Peyer's patch (tissue), 4 donors: ENCODE measurements at regions not wholly inside any gene's neighbourhood (a gene's known extent, or its start where the extent isn't known, plus 50 kb on each side); places are given as distances from the start of the nearest gene placed in this dataset.
"Not testable (repeated sequence)": the region's sequence is repeated elsewhere in the genome, so short reads cannot be mapped to it uniquely, and the experiment has no call there.

ENCODE experiments used
- DNase-seq, 3 donors: peaks; one replicate each; pipeline ENCODE4 v3.0.0-alpha.2; 2017 to 2019
- H3K27ac ChIP-seq, 4 donors: fragments of 200-600 bp; sonication (generic); one replicate each; pipeline ENCODE4 v1.5.1; 2016 to 2019
- H3K27me3 ChIP-seq, 2 donors: fragments of 200-600 bp; sonication (generic); one replicate each; pipeline ENCODE4 v1.5.1; 2019
- H3K36me3 ChIP-seq, 3 donors: fragments of 200-600 bp; sonication (generic); one replicate each; pipeline ENCODE4 v1.5.1; 2016 to 2019
- H3K4me1 ChIP-seq, 4 donors: fragments of 200-600 bp; sonication (generic); one replicate each; pipeline ENCODE4 v1.5.1; 2016 to 2019
- H3K4me3 ChIP-seq, 4 donors: fragments of 200-600 bp; sonication (generic); 1 replicate in 3 of 4; 2 replicates in 1 of 4; pipeline ENCODE4 v1.5.1; 2016 to 2019; ENCODE audit warnings: mild to moderate bottlenecking in 1 of 4
- H3K9me3 ChIP-seq, 4 donors: fragments of 200-600 bp; sonication (generic); one replicate each; pipeline ENCODE4 v1.5.1; 2016 to 2019; ENCODE audit warnings: mild to moderate bottlenecking in 1 of 4
- CTCF ChIP-seq, 6 experiments: fragments of 450-650 bp in 4 of 6; fragments of 200-600 bp in 2 of 6; sonication (generic) in 1 of 6; IDR thresholded peaks; one replicate each; pipeline ENCODE4 v1.5.1; 2017 to 2019; ENCODE audit warnings: antibody characterized with exemption in 6 of 6, mild to moderate bottlenecking in 3 of 6, moderate library complexity in 1 of 6
- POLR2A ChIP-seq, 2 donors: fragments of 450-650 bp; IDR thresholded peaks; one replicate each; pipeline ENCODE4 v1.5.1; 2017; ENCODE audit warnings: antibody characterized with exemption in 2 of 2, mild to moderate bottlenecking in 2 of 2, moderate library complexity in 2 of 2

GRCh38 chr7:20479706-20480105 lies 135.8 kb upstream of the ABCB5 start:
- H3K4me3 ChIP-seq = no peak overlapping the region
- H3K9me3 ChIP-seq = no peaks in the 10 kb centered on the region
- no peaks in the 10 kb centered on the region for H3K4me1 ChIP-seq
- no peak for DNase-seq
- H3K36me3 ChIP-seq = no peaks in the 10 kb centered on the region
- no peaks in the 10 kb centered on the region for H3K27me3 ChIP-seq
- no peak for TF ChIP-seq POLR2A (IDR thresholded peaks at IDR 0.05)
- no peak for TF ChIP-seq CTCF (IDR thresholded peaks at IDR 0.05)
- no peak overlapping the region for H3K27ac ChIP-seq

- Histone ChIP-seq H3K27ac (no peak overlapping the region), H3K36me3 (no peaks in the 10 kb centered on the region), H3K4me3 (no peak overlapping the region), H3K4me1 (no peaks in the 10 kb centered on the region), H3K27me3 (no peaks in the 10 kb centered on the region), H3K9me3 (no peaks in the 10 kb centered on the region)
- DNase-seq = no peak
- no peak for TF ChIP-seq POLR2A (IDR thresholded peaks at IDR 0.05)
- no peak for TF ChIP-seq CTCF (IDR thresholded peaks at IDR 0.05)
Observed at GRCh38 chr7:20482071-20482470, 133.4 kb upstream of the ABCB5 start.

GRCh38 chr7:20484356-20484755 lies 131.1 kb upstream of the ABCB5 start:
- TF ChIP-seq CTCF (IDR thresholded peaks at IDR 0.05) = no peak
- TF ChIP-seq POLR2A (IDR thresholded peaks at IDR 0.05) = no peak
- Histone ChIP-seq H3K4me1 (no peaks in the 10 kb centered on the region), H3K4me3 (no peak overlapping the region), H3K36me3 (no peaks in the 10 kb centered on the region), H3K27ac (no peak overlapping the region), H3K27me3 (no peaks in the 10 kb centered on the region), H3K9me3 (no peaks in the 10 kb centered on the region)
- no peak for DNase-seq

GRCh38 chr7:20488850-20489249 lies 126.6 kb upstream of the ABCB5 start:
- H3K27me3 ChIP-seq = no peaks in the 10 kb centered on the region
- DNase-seq = no peak
- TF ChIP-seq POLR2A (IDR thresholded peaks at IDR 0.05) = no peak
- TF ChIP-seq CTCF (IDR thresholded peaks at IDR 0.05) = no peak

GRCh38 chr7:20491284-20491683 lies 124.2 kb upstream of the ABCB5 start:
- H3K27ac ChIP-seq = no peak overlapping the region
- no peak overlapping the region for H3K4me3 ChIP-seq
- H3K36me3 ChIP-seq = no peaks in the 10 kb centered on the region
- H3K4me1 ChIP-seq = no peaks in the 10 kb centered on the region
- no peaks in the 10 kb centered on the region for H3K9me3 ChIP-seq
- no peaks in the 10 kb centered on the region for H3K27me3 ChIP-seq
- TF ChIP-seq CTCF (IDR thresholded peaks at IDR 0.05) = no peak
- no peak for TF ChIP-seq POLR2A (IDR thresholded peaks at IDR 0.05)
- DNase-seq = no peak

More at GRCh38 chr7:20488850-20489249, 126.6 kb upstream of the ABCB5 start:
- Histone ChIP-seq H3K9me3 (no peaks in the 10 kb centered on the region), H3K36me3 (no peaks in the 10 kb centered on the region), H3K4me1 (no peaks in the 10 kb centered on the region), H3K4me3 (no peak overlapping the region), H3K27ac (no peak overlapping the region)

- Histone ChIP-seq H3K36me3 (no peaks in the 10 kb centered on the region), H3K27ac (no peak overlapping the region), H3K27me3 (no peaks in the 10 kb centered on the region), H3K9me3 (peaks cover 0 to 10% (median 0%) of the 10 kb centered on the region in 4 donors), H3K4me3 (no peak overlapping the region), H3K4me1 (no peaks in the 10 kb centered on the region)
- no peak for TF ChIP-seq CTCF (IDR thresholded peaks at IDR 0.05)
- TF ChIP-seq POLR2A (IDR thresholded peaks at IDR 0.05) = no peak
- no peak for DNase-seq
Observed at GRCh38 chr7:20494566-20494965, 120.9 kb upstream of the ABCB5 start.

- H3K36me3 ChIP-seq, DNase-seq, H3K4me1 ChIP-seq, H3K4me3 ChIP-seq, H3K27me3 ChIP-seq, H3K27ac ChIP-seq: not testable (repeated sequence)
- H3K9me3 ChIP-seq = peaks cover 0 to 10% (median 0%) of the 10 kb centered on the region in 4 donors
Observed at GRCh38 chr7:20501473-20501872, 114.0 kb upstream of the ABCB5 start.
